SK-N-SH treated with all-trans-retinoic acid at 6 μM for 48 hours (cell line): ENCODE measurements at regions not wholly inside any gene's neighbourhood (a gene's known extent, or its start where the extent isn't known, plus 50 kb on each side); places are given as distances from the start of the nearest gene placed in this dataset.

Experiments
- ATAC-seq: fragments of 200-7000 bp; cut with Tn5 transposase; 3 replicates; pipeline ENCODE4 v1.9.1; 2020; ENCODE audit warnings: mild to moderate bottlenecking, moderate library complexity
- ARNTL ChIP-seq: fragments of 450-650 bp; formaldehyde crosslinking; IDR thresholded peaks from 2 replicates; pipeline ENCODE4 v1.5.0; 2020; ENCODE audit warnings: low read depth, mild to moderate bottlenecking, moderate library complexity, borderline replicate concordance
- BACH2 ChIP-seq: fragments of 250-450 bp; sonication (Bioruptor Pico); IDR thresholded peaks from 2 replicates; pipeline ENCODE4 v1.9.0; 2021; ENCODE audit warnings: mild to moderate bottlenecking, borderline replicate concordance
- ESRRG ChIP-seq: fragments of 250-450 bp; sonication (Bioruptor Pico); IDR thresholded peaks from 2 replicates; pipeline ENCODE4 v1.6.1; 2021; ENCODE audit warnings: mild to moderate bottlenecking
- GLIS3 ChIP-seq: fragments of 250-450 bp; sonication (Bioruptor Pico); IDR thresholded peaks from 2 replicates; pipeline ENCODE4 v1.5.0; 2020; ENCODE audit warnings: mild to moderate bottlenecking, moderate library complexity
- ISL1 ChIP-seq: fragments of 250-450 bp; sonication (Bioruptor Pico); IDR thresholded peaks from 2 replicates; pipeline ENCODE4 v2.1.2; 2022; ENCODE audit warnings: mild to moderate bottlenecking, moderate library complexity
- OSR1 ChIP-seq: fragments of 250-450 bp; sonication (Bioruptor Pico); IDR thresholded peaks from 2 replicates; pipeline ENCODE4 v1.8.0; 2022; ENCODE audit warnings: moderate library complexity, mild to moderate bottlenecking, inconsistent platforms
- PPARA ChIP-seq: fragments of 250-450 bp; sonication (Bioruptor Pico); IDR thresholded peaks from 2 replicates; pipeline ENCODE4 v1.5.0; 2020; ENCODE audit warnings: mild to moderate bottlenecking, borderline replicate concordance
- SNAI2 ChIP-seq: fragments of 250-450 bp; sonication (Bioruptor Pico); IDR thresholded peaks from 2 replicates; pipeline ENCODE4 v1.5.0; 2020; ENCODE audit warnings: mild to moderate bottlenecking, moderate library complexity
- TCF4 ChIP-seq: fragments of 250-450 bp; sonication (Bioruptor Pico); IDR thresholded peaks from 2 replicates; pipeline ENCODE4 v1.8.0; 2021; ENCODE audit warnings: mild to moderate bottlenecking, moderate library complexity, borderline replicate concordance
- TOX ChIP-seq: fragments of 250-450 bp; sonication (Bioruptor Pico); IDR thresholded peaks from 2 replicates; pipeline ENCODE4 v1.8.0; 2021; ENCODE audit warnings: mild to moderate bottlenecking, moderate library complexity, borderline replicate concordance
- ZC3H10 ChIP-seq: fragments of 250-450 bp; sonication (Bioruptor Pico); IDR thresholded peaks from 2 replicates; pipeline ENCODE4 v1.5.1; 2021; ENCODE audit warnings: mild to moderate bottlenecking, moderate library complexity
- ZFP3 ChIP-seq: fragments of 250-450 bp; sonication (Bioruptor Pico); IDR thresholded peaks from 2 replicates; pipeline ENCODE4 v1.5.0; 2020; ENCODE audit warnings: mild to moderate bottlenecking, moderate library complexity
- ZFP30 ChIP-seq: fragments of 450-650 bp; formaldehyde crosslinking; IDR thresholded peaks from 2 replicates; pipeline ENCODE4 v1.5.0; 2022; ENCODE audit warnings: mild to moderate bottlenecking, moderate library complexity
- ZNF565 ChIP-seq: fragments of 450-650 bp; formaldehyde crosslinking; conservative IDR thresholded peaks from 2 replicates; pipeline ENCODE4 v1.5.0; 2020; ENCODE audit warnings: low read depth, mild to moderate bottlenecking, moderate library complexity
- ZNF70 ChIP-seq: fragments of 450-650 bp; formaldehyde crosslinking; IDR thresholded peaks from 2 replicates; pipeline ENCODE4 v1.5.0; 2020; ENCODE audit warnings: mild to moderate bottlenecking, moderate library complexity
- ZNF8 ChIP-seq: fragments of 450-650 bp; formaldehyde crosslinking; IDR thresholded peaks from 2 replicates; pipeline ENCODE4 v1.5.0; 2020; ENCODE audit warnings: mild to moderate bottlenecking, moderate library complexity
- TF ChIP-seq, protein P1 (sequence below): fragments of 250-450 bp; sonication (Bioruptor Pico); IDR thresholded peaks from 2 replicates; pipeline ENCODE4 v1.8.0; 2021; ENCODE audit warnings: low read depth, mild to moderate bottlenecking, moderate library complexity, borderline replicate concordance
- TF ChIP-seq, protein P2 (sequence below): fragments of 250-450 bp; sonication (Bioruptor Pico); IDR thresholded peaks from 2 replicates; pipeline ENCODE4 v1.8.0; 2020; ENCODE audit warnings: mild to moderate bottlenecking, moderate library complexity, borderline replicate concordance
- TF ChIP-seq, protein P3 (sequence below): fragments of 250-450 bp; sonication (Bioruptor Pico); IDR thresholded peaks from 2 replicates; pipeline ENCODE4 v1.5.1; 2021; ENCODE audit warnings: mild to moderate bottlenecking, moderate library complexity
- TF ChIP-seq, protein P4 (sequence below): fragments of 250-450 bp; sonication (Bioruptor Pico); IDR thresholded peaks from 2 replicates; pipeline ENCODE4 v1.5.1; 2020; ENCODE audit warnings: low read depth, mild to moderate bottlenecking, moderate library complexity
- TF ChIP-seq, protein P5 (sequence below): fragments of 250-450 bp; sonication (Bioruptor Pico); IDR thresholded peaks from 2 replicates; pipeline ENCODE4 v1.5.0; 2020; ENCODE audit warnings: mild to moderate bottlenecking, moderate library complexity

DNA sequence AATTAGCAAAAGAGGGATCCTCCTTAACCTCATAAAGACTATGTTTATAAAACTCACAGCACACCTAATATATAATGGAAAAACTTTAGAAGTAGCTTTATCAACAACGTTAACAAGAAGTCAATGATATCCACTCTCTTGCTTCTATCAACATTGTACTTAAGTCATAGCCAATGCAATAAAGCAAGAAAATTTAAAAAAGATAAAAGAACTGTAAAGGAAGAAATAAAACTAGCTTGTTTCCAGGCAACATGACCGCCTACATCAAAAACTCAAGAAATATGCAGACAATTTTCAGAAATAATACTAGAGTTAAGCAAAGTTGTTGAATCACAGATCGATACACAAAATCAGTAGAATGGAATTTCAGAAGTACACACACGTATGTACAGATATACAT, 375.5 kb upstream of the SPRED2 start (continued):
- TF ChIP-seq, protein P1, sequence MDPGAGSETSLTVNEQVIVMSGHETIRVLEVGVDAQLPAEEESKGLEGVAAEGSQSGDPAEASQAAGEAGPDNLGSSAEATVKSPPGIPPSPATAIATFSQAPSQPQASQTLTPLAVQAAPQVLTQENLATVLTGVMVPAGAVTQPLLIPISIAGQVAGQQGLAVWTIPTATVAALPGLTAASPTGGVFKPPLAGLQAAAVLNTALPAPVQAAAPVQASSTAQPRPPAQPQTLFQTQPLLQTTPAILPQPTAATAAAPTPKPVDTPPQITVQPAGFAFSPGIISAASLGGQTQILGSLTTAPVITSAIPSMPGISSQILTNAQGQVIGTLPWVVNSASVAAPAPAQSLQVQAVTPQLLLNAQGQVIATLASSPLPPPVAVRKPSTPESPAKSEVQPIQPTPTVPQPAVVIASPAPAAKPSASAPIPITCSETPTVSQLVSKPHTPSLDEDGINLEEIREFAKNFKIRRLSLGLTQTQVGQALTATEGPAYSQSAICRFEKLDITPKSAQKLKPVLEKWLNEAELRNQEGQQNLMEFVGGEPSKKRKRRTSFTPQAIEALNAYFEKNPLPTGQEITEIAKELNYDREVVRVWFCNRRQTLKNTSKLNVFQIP (CRISPR knock-in tag): no peak
- TF ChIP-seq ZFP30: no peak
- TF ChIP-seq, all 23 proteins: peak for 0

DNA sequence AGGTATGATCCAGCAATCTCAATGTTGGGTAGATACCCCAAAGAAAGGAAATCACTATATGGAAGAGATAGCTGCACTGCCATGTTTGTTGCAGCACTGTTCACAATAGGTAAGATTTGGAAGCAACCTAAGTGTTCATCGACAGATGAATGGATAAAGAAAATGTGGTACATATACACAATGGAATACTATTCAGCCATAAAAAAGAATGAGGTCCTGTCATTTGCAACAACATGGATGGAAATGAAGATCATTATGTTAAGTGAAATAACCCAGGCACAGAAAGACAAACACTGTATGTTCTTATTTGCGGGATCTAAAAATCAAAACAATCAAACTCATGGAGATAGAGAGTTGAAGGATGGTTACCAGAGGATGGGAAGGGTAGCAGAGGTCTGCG, 372.4 kb upstream of the SPRED2 start:
- TF ChIP-seq SNAI2 (CRISPR knock-in tag) (no peak), ZNF8 (CRISPR knock-in tag) (peak; percentile 69)
- no peak for ATAC-seq

DNA sequence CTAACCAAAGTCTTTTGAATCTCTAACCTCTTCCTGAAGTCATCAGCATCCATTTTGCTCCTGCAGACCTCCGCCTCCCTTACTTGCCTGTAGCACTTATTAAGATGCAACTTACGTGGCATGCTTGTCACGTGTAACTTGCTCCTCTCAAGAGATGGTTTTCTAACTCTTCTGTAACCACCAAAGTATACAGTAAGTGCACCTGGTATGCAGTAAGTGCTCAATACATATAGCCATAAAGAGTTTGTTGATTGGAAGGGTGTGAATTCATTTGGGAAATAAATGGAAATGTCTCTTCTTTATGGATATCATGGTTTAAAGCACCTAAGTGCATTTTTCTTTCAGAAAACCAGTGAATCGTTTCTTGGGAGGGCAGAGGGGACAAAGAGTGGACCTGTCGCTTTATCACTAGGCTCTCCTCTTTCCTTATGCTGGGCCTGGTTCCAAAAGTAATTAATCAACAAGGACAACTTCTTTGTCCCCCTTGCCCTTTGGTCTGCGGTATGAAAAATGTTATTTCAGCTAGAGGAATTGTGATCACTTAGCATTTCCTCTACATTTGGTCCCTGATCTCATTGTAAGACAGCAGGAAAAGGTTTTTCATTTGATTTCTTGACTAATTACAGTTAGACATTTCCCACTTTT, 370.0 kb upstream of the SPRED2 start:
- no peak for TF ChIP-seq PPARA
- TF ChIP-seq ARNTL (CRISPR knock-in tag): no peak
- TF ChIP-seq, protein P2, sequence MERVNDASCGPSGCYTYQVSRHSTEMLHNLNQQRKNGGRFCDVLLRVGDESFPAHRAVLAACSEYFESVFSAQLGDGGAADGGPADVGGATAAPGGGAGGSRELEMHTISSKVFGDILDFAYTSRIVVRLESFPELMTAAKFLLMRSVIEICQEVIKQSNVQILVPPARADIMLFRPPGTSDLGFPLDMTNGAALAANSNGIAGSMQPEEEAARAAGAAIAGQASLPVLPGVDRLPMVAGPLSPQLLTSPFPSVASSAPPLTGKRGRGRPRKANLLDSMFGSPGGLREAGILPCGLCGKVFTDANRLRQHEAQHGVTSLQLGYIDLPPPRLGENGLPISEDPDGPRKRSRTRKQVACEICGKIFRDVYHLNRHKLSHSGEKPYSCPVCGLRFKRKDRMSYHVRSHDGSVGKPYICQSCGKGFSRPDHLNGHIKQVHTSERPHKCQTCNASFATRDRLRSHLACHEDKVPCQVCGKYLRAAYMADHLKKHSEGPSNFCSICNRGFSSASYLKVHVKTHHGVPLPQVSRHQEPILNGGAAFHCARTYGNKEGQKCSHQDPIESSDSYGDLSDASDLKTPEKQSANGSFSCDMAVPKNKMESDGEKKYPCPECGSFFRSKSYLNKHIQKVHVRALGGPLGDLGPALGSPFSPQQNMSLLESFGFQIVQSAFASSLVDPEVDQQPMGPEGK (CRISPR knock-in tag): no peak
- TF ChIP-seq SNAI2 (CRISPR knock-in tag): no peak
- TF ChIP-seq ZNF565 (CRISPR knock-in tag): no peak
- TF ChIP-seq ISL1 (CRISPR knock-in tag): no peak
- TF ChIP-seq, protein P3, sequence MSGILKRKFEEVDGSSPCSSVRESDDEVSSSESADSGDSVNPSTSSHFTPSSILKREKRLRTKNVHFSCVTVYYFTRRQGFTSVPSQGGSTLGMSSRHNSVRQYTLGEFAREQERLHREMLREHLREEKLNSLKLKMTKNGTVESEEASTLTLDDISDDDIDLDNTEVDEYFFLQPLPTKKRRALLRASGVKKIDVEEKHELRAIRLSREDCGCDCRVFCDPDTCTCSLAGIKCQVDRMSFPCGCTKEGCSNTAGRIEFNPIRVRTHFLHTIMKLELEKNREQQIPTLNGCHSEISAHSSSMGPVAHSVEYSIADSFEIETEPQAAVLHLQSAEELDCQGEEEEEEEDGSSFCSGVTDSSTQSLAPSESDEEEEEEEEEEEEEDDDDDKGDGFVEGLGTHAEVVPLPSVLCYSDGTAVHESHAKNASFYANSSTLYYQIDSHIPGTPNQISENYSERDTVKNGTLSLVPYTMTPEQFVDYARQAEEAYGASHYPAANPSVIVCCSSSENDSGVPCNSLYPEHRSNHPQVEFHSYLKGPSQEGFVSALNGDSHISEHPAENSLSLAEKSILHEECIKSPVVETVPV: no peak
- no peak for TF ChIP-seq TOX (CRISPR knock-in tag)
- TF ChIP-seq, protein P1 (CRISPR knock-in tag): no peak
- TF ChIP-seq ZNF70 (CRISPR knock-in tag): no peak
- TF ChIP-seq BACH2 (CRISPR knock-in tag): no peak
- TF ChIP-seq ZFP30: no peak
- no peak for TF ChIP-seq OSR1 (CRISPR knock-in tag)
- no peak for TF ChIP-seq GLIS3
- no peak for TF ChIP-seq TCF4 (CRISPR knock-in tag)
- TF ChIP-seq, protein P4, sequence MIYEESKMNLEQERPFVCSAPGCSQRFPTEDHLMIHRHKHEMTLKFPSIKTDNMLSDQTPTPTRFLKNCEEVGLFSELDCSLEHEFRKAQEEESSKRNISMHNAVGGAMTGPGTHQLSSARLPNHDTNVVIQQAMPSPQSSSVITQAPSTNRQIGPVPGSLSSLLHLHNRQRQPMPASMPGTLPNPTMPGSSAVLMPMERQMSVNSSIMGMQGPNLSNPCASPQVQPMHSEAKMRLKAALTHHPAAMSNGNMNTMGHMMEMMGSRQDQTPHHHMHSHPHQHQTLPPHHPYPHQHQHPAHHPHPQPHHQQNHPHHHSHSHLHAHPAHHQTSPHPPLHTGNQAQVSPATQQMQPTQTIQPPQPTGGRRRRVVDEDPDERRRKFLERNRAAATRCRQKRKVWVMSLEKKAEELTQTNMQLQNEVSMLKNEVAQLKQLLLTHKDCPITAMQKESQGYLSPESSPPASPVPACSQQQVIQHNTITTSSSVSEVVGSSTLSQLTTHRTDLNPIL: no peak
- no peak for TF ChIP-seq ZFP3 (CRISPR knock-in tag)
- no peak for TF ChIP-seq ZC3H10 (CRISPR knock-in tag)
- no peak for TF ChIP-seq ZNF8 (CRISPR knock-in tag)
- TF ChIP-seq ESRRG (CRISPR knock-in tag): no peak
- no peak for ATAC-seq

DNA sequence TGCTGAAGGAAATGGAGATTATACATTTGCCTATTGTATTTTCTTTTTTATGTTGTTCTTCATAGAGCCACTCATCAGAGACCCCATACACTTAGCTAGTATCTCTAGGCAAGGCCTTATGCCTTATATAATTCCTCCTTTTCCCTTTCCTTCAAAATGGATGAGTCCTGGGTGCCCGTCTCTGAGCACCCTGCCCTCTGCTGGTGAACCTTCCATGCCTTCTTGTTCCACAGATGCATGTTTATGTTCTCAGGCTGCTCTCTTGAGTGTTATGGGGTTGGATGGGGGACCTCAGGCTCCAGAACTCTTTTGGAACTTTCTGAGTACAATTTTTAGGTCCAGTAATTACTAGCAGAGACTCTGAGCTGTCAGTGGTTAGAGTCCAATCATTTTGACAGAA, 368.6 kb upstream of the SPRED2 start:
- ATAC-seq: peak; percentile 51; the same call in 1 of the 3 replicates
- TF ChIP-seq PPARA (no peak), OSR1 (CRISPR knock-in tag) (no peak), ARNTL (CRISPR knock-in tag) (no peak), ZFP3 (CRISPR knock-in tag) (no peak), SNAI2 (CRISPR knock-in tag) (no peak), GLIS3 (no peak), ZNF8 (CRISPR knock-in tag) (no peak), ZNF70 (CRISPR knock-in tag) (no peak), ZC3H10 (CRISPR knock-in tag) (no peak), BACH2 (CRISPR knock-in tag) (no peak)
- TF ChIP-seq, protein P2 (CRISPR knock-in tag): no peak
- TF ChIP-seq, protein P5, sequence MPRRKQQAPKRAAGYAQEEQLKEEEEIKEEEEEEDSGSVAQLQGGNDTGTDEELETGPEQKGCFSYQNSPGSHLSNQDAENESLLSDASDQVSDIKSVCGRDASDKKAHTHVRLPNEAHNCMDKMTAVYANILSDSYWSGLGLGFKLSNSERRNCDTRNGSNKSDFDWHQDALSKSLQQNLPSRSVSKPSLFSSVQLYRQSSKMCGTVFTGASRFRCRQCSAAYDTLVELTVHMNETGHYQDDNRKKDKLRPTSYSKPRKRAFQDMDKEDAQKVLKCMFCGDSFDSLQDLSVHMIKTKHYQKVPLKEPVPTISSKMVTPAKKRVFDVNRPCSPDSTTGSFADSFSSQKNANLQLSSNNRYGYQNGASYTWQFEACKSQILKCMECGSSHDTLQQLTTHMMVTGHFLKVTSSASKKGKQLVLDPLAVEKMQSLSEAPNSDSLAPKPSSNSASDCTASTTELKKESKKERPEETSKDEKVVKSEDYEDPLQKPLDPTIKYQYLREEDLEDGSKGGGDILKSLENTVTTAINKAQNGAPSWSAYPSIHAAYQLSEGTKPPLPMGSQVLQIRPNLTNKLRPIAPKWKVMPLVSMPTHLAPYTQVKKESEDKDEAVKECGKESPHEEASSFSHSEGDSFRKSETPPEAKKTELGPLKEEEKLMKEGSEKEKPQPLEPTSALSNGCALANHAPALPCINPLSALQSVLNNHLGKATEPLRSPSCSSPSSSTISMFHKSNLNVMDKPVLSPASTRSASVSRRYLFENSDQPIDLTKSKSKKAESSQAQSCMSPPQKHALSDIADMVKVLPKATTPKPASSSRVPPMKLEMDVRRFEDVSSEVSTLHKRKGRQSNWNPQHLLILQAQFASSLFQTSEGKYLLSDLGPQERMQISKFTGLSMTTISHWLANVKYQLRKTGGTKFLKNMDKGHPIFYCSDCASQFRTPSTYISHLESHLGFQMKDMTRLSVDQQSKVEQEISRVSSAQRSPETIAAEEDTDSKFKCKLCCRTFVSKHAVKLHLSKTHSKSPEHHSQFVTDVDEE (CRISPR knock-in tag): no peak
